ENCODE measurements at regions not wholly inside any gene's neighbourhood (a gene's known extent, or its start where the extent isn't known, plus 50 kb on each side); places are given as distances from the start of the nearest gene placed in this dataset.

GRCh38 chr4:145387079-145387478 is 94.6 kb upstream of the SMAD1 start:
- TF ChIP-seq POLR2A (IDR thresholded peaks at IDR 0.05) (no peak), CTCF (IDR thresholded peaks at IDR 0.05) (no peak), EP300 (IDR thresholded peaks at IDR 0.05) (no peak)

Data from ovary (tissue), 3 donors.